Upper lobe of left lung (tissue), 4 donors: ENCODE measurements at regions not wholly inside any gene's neighbourhood (a gene's known extent, or its start where the extent isn't known, plus 50 kb on each side); places are given as distances from the start of the nearest gene placed in this dataset.

Source experiments
- CTCF ChIP-seq, 6 experiments: fragments of 450-650 bp in 4 of 6; fragments of 200-600 bp in 2 of 6; sonication (generic) in 2 of 6; IDR thresholded peaks; one replicate each; pipeline ENCODE4 v1.5.1; 2016 to 2019; ENCODE audit warnings: antibody characterized with exemption in 6 of 6
- EP300 ChIP-seq, 4 donors: sonication (generic); formaldehyde crosslinking; IDR thresholded peaks; one replicate each; pipeline ENCODE4 v1.5.1; 2017; ENCODE audit warnings: antibody characterized with exemption in 4 of 4, control low read depth in 2 of 4
- POLR2A ChIP-seq, 4 donors: fragments of 450-650 bp; IDR thresholded peaks; one replicate each; pipeline ENCODE4 v1.5.1; 2016 to 2017; ENCODE audit warnings: antibody characterized with exemption in 4 of 4, mild to moderate bottlenecking in 2 of 4
- POLR2AphosphoS5 ChIP-seq, 2 donors: sonication (generic); formaldehyde crosslinking; IDR thresholded peaks; one replicate each; pipeline ENCODE4 v1.5.1; 2017; ENCODE audit warnings: antibody characterized with exemption in 2 of 2

GRCh38 chr7:118404211-118404610 lies 179.7 kb downstream of the ANKRD7 start:
- no peak for TF ChIP-seq POLR2AphosphoS5 (IDR thresholded peaks at IDR 0.05)
- TF ChIP-seq CTCF (IDR thresholded peaks at IDR 0.05) = no peak
- TF ChIP-seq POLR2A (IDR thresholded peaks at IDR 0.05) = no peak
- TF ChIP-seq EP300 (IDR thresholded peaks at IDR 0.05) = no peak
